Epithelial cell of prostate (primary cell): ENCODE measurements at regions not wholly inside any gene's neighbourhood (a gene's known extent, or its start where the extent isn't known, plus 50 kb on each side); places are given as distances from the start of the nearest gene placed in this dataset.
"Not testable (repeated sequence)": the region's sequence is repeated elsewhere in the genome, so short reads cannot be mapped to it uniquely, and the experiment has no call there.

ENCODE experiments used
- DNase-seq: peaks from one replicate; pipeline ENCODE4 v3.0.0-alpha.2; 2011; ENCODE audit warnings: low read depth, low spot score
- H3K27ac ChIP-seq: fragments of 450-650 bp; 2 replicates; pipeline ENCODE4 v1.5.1; 2017; ENCODE audit warnings: mild to moderate bottlenecking

DNA sequence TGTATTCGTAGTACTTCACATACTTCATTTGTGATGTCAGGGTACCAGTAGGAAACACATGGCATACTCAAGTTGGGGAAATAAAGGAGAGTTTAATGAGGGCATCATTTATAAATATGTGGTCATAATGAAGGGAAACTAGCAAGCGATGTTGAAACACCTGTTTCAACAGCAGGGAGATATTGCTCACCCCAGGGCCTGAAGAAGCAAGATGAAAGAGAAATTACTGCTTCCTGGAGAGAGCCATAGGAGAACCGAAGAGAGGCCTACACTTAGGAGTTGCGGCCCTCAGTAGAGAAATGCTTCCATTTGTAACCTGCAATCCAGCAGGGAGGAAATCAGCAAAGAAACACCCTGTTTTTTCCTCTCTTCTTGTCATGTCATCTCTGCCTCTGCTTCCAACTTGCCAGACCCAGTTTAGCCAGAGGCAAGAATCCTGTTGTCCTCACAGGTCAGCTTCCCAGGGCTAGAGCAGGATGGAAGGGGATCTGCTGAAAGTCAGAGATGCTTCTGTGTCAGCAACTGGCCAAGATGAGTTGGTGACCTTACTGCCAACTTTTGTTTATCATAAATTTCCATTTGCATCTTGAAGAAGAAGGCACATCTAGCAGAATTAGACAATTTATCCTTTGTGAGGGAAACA, 67.6 kb upstream of the TSPAN2 start:
- no peak overlapping the region for H3K27ac ChIP-seq
- no peak for DNase-seq

DNA sequence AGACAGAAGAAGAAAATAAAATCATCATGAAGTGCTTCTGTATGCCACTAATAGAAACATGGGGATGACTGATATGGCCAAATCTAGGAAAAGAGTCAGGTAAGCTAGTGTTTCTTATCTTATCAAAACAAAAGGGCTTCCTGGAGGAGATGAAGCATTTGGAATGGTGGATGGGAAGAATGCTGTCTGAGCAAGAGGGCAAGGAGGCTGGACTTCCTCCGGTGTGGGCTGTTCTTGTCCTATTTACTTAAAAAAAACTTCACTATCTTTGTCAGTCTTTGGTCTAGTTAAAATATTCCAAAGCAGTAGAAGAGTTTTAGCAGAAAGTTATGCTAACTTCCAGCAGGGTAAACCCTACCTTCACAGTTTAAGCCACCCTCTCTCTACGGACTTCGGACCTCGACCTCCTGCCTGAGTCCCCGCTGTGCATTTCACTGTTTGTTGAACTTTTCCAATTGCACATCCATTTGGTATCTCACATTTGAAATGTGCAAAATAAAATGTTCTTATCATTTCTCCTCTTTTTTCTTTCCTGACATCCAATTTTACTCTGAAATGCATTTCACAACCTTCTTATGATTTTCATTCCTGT, 64.8 kb upstream of the TSPAN2 start:
- H3K27ac ChIP-seq = no peak overlapping the region
- DNase-seq = no peak

DNA sequence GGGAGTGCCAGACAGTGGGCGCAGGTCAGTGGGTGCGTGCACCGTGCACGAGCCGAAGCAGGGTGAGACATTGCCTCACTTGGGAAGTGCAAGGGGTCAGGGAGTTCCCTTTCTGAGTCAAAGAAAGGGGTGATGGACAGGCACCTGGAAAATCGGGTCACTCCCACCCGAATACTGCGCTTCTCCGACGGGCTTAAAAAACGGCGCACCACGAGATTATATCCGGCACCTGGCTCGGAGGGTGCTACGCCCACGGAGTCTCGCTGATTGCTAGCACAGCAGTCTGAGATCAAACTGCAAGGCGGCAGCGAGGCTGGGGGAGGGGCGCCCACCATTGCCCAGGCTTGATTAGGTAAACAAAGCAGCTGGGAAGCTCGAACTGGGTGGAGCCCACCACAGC, 58.6 kb upstream of the TSPAN2 start:
- not testable (repeated sequence) for DNase-seq, H3K27ac ChIP-seq

DNA sequence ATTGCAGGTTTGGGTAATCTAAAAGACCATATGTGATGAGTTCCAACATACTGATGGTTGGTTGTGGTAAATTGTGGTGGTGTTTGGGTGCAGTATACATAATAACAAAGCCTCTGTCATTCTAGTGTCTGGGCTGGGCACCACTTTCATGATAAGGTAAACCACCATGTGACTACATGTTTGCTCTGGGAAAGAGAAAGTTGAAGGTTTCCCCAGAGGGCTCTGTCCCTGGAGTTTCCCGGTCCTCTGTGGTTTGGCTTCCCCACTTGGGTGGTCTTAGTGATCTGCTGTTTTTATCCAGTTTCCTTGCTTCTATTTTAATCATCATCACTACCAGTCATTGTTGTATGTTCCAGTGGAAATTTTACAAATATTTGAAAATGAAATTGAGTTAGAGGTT, 55.9 kb upstream of the TSPAN2 start:
- DNase-seq = no peak

DNA sequence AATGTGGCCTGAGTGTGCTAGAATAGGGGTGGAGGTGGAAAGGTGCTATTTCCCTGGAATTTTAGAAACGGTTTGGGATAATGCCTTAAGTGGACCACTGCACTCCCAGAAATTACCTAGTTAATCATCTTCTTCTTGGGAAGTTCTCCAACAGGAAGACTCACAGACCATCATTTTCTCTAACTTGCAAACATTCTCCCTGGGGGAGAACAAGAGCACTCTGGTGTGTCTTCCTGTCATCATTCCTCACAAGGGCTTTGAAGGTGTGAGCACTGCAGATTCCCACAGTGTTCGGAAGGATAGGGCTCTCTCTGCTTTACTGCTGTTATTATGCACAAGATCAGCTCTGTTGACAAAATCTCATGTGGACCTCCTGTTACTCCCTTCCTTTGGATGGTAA, 54.9 kb upstream of the TSPAN2 start:
- no peak overlapping the region for H3K27ac ChIP-seq
- no peak for DNase-seq

More for the DNA sequence above, 55.9 kb upstream of the TSPAN2 start:
- H3K27ac ChIP-seq = no peak overlapping the region

DNA sequence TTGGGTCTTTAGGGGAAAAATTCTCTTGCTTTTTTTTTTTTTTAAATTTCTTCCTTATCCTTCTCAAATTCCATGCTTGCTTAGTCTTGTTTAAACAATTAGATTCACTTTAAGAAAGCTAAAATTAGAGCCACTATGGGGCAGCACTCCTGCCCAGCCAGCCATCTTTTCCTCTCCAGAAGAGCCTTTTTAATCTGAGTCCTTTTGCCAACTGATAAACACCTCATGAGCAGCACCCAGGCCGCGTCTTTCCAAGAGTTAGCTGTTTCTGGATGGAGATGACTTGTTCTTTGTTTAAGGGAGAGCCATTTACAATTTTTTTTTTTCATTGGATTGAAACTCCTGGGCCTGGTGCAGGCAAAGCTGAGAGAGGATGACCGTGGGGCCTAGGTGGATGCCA, 53.3 kb upstream of the TSPAN2 start:
- DNase-seq = no peak
- H3K27ac ChIP-seq = no peak overlapping the region

DNA sequence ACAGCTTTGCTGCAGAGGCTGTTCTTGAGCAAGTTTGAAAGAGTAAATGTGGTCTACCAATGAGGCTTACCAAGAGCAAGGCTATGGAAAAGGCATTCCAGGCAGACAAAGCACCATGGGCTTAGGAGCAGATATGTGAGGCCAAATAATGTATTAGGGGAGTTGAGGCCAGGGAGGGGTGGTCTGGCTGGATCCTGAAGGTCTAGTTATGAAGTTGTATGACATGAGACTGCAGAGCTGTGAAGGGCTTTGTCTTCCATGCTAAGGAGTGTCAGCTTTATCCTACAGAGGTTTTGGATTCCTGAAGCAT, 51.8 kb upstream of the TSPAN2 start:
- H3K27ac ChIP-seq = no peak overlapping the region
- DNase-seq = no peak

DNA sequence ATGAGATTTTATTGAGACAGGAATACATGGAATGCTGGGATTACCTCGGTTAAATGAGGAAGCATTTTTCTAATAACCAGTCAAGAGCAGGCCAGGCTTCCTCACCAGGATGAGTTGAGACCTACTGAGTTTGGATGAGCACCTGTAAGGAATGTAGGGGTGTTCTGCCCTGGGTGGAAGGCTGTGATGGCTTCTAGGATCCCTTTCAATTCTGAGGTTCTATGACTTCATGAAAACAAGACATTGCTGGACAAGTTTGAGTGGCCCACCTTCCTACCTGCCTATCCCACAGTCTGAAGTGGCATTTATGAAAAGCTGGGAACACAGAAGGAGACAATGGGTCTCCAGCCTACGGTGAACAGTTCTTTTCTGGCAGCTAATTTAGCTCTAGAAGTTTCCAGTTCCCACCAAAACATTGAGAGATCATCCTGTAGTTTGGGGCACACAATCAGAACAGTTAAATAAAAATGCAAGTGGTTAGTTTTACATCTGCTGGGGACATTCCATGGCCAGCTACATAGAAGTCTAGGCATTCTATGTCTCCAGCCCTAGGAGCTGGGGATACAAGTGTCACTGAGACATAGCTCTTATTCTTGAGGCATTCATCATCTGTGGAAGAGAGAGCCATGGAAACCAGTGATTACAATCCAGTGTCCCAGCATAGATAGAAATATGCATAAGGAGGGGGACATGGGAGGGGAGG, 51.3 kb upstream of the TSPAN2 start:
- no peak for DNase-seq
- no peak overlapping the region for H3K27ac ChIP-seq

DNA sequence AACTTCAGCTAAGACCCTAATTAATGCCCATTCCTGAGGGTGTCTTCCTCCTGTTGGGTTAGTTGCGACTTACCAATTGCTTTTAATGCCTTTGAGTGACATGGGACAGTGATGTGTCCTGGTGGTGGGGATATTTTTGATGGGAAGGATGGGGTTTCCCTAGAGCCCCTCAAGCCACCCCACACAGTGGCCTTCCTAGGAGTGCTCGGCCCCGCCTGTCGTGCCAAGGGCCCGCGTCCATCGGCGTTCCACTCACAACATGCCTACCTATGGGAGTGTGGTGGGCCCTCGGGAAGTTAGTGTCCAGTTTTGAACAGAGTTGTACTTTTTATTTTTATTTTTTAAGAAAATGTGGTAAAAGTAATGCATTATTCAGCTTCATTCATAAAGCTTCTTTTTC, 50.1 kb upstream of the TSPAN2 start:
- DNase-seq = no peak
- no peak overlapping the region for H3K27ac ChIP-seq
